T-helper 2 cell treated with Interferon-gamma antibody and Interleukin-4, amounts not matched to agents 5 μg/mL and 100 μg/mL, for 36 hours (primary cell): ENCODE measurements at regions not wholly inside any gene's neighbourhood (a gene's known extent, or its start where the extent isn't known, plus 50 kb on each side); places are given as distances from the start of the nearest gene placed in this dataset.

Experiments
- DNase-seq: peaks from one replicate; pipeline ENCODE4 v3.0.0; 2021; ENCODE audit warnings: low spot score
- H3K27ac Mint-ChIP-seq: one replicate; pipeline ENCODE4 v1.8.0; 2021; ENCODE audit warnings: mild to moderate bottlenecking, mixed read lengths
- H3K27me3 Mint-ChIP-seq: one replicate; pipeline ENCODE4 v1.8.0; 2021; ENCODE audit warnings: low read depth, mixed read lengths
- H3K36me3 Mint-ChIP-seq: one replicate; pipeline ENCODE4 v1.8.0; 2021; ENCODE audit warnings: low read depth, mixed read lengths
- H3K4me1 Mint-ChIP-seq: one replicate; pipeline ENCODE4 v1.8.0; 2021; ENCODE audit warnings: low read depth, mixed read lengths
- H3K4me3 Mint-ChIP-seq: one replicate; pipeline ENCODE4 v1.8.0; 2022; ENCODE audit warnings: mild to moderate bottlenecking, moderate library complexity, mixed read lengths
- H3K9me3 Mint-ChIP-seq: one replicate; pipeline ENCODE4 v1.8.0; 2021; ENCODE audit warnings: mixed read lengths

DNA sequence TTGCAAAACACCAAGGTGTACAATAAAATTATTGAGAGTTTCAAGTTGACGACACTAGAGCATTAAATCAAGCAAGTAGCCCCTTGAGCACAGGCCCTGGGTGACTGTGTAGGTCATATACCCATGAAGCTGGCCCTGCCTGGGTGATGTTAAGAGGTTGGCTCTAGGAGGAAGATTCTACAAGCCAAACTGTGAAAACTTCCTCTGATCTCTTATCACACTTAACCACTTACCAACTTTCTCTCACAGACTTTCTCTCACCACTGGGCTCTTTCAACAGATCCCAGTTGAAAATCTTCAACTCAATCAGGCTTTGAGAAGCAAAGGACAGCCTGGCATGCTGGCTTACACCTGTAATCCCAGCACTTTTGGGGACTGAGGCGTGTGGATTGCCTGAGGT is 186.9 kb upstream of the BTG1 start:
- H3K4me1 Mint-ChIP-seq: peaks cover 25% of the 10 kb centered on the region
- peak overlapping the region; percentile 13 for H3K4me3 Mint-ChIP-seq
- H3K27ac Mint-ChIP-seq: no peak overlapping the region
- H3K27me3 Mint-ChIP-seq: peaks cover 15% of the 10 kb centered on the region
- no peaks in the 10 kb centered on the region for H3K9me3 Mint-ChIP-seq
- DNase-seq: no peak
- H3K36me3 Mint-ChIP-seq: no peaks in the 10 kb centered on the region

DNA sequence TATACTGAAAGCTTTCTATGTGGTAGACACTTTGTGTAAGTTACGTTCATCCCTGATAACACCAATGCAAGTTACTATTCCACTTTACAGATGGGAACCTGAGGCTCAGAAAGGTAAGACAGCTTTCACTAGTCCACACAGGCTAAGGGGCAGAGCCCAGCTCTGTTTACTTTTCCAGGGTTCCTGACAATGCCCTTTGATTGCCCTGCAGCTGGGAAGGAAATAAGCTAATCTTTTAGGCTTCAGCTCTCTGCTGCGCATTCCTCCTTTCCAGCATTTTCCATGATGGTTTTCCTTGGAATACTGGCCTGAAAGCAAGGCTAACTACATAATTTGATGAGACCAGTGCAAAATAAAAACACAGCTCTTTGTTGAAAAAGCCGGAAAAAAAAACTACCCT is 185.7 kb upstream of the BTG1 start:
- Mint-ChIP-seq H3K4me1 (peaks cover 31% of the 10 kb centered on the region), H3K9me3 (no peaks in the 10 kb centered on the region), H3K36me3 (no peaks in the 10 kb centered on the region), H3K27ac (no peak overlapping the region), H3K4me3 (no peak overlapping the region), H3K27me3 (peaks cover 15% of the 10 kb centered on the region)
- no peak for DNase-seq

DNA sequence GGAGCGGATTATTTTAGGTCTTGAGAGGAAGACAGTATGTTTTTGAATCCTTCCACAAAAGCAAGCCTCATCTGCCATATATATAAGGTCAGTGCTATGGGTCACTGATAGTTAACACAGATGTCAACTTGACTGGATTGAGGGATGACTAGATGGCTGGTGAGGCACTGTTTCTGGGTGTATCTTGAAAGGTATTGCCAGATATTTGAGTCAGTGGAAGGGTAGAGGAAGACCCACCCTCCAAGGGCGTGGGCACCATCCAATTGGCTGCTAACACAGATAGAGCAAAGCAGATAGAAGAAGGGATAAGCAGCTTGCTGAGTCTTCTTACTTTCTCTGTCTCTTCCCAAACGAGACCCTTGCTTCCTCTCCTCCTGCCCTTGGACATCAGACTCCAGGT is 185.0 kb upstream of the BTG1 start:
- no peaks in the 10 kb centered on the region for H3K36me3 Mint-ChIP-seq
- H3K9me3 Mint-ChIP-seq: no peaks in the 10 kb centered on the region
- H3K4me1 Mint-ChIP-seq: peaks cover 32% of the 10 kb centered on the region
- DNase-seq: no peak
- H3K4me3 Mint-ChIP-seq: no peak overlapping the region
- peaks cover 15% of the 10 kb centered on the region for H3K27me3 Mint-ChIP-seq
- no peak overlapping the region for H3K27ac Mint-ChIP-seq

DNA sequence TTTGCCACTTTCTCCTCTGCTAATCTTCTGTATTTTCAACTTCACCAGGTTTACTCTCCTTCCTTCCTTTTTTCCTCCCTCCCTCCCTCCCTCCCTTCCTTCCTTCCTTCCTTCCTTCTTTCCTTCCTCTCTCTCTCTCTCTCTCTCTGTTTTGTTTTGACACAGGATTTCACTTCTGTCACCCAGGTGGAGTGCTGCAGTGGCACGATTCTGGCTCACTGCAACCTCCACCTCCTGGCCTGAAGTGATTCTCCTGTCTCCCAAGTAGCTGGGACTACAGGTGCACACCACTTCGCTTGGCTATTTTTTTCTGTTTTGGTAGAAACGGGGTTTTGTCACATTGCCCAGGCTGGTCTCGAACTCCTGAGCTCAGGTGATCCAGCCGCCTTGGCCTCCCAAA is 181.2 kb upstream of the BTG1 start:
- Mint-ChIP-seq H3K27me3 (no peaks in the 10 kb centered on the region), H3K4me1 (peaks cover 18% of the 10 kb centered on the region), H3K27ac (no peak overlapping the region)

DNA sequence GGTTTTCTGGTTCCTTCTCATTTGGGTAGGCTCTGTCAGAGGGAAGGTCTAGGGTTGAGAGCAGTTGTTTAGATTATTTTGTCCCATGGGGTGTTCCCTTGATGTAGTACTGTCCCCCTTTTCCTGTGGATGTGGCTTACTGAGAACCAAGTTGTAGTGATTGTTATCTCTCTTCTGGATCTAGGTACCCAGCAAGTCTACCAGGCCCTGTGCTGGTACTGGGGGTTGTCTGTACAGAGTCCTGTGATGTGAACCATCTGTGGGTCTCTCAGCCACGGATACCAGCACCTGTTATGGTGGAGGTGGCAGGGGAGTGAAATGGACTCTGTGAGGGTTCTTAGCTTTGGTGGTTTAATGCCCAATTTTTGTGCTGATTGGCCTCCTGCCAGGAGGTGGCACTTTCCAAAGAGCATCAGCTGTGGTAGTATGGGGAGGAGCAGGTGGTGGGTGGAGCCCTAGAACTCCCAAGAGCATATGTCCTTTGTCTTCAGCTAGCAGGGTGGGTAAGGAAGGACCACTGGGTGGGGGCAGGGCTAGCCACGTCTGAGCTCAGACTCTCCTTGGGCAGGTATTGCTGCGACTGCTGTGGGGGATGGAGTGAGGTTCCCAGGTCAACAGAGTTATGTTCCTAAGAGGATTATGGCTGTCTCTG is 179.3 kb upstream of the BTG1 start:
- H3K36me3 Mint-ChIP-seq: peaks cover 4% of the 10 kb centered on the region
- peaks cover 18% of the 10 kb centered on the region for H3K4me1 Mint-ChIP-seq
- no peak overlapping the region for H3K27ac Mint-ChIP-seq
- no peak for DNase-seq
- no peak overlapping the region for H3K4me3 Mint-ChIP-seq
- peaks cover 29% of the 10 kb centered on the region for H3K9me3 Mint-ChIP-seq
- no peaks in the 10 kb centered on the region for H3K27me3 Mint-ChIP-seq

More for the DNA sequence above, 181.2 kb upstream of the BTG1 start:
- peaks cover 17% of the 10 kb centered on the region for H3K9me3 Mint-ChIP-seq
- H3K4me3 Mint-ChIP-seq: no peak overlapping the region
- peaks cover 4% of the 10 kb centered on the region for H3K36me3 Mint-ChIP-seq
- no peak for DNase-seq

DNA sequence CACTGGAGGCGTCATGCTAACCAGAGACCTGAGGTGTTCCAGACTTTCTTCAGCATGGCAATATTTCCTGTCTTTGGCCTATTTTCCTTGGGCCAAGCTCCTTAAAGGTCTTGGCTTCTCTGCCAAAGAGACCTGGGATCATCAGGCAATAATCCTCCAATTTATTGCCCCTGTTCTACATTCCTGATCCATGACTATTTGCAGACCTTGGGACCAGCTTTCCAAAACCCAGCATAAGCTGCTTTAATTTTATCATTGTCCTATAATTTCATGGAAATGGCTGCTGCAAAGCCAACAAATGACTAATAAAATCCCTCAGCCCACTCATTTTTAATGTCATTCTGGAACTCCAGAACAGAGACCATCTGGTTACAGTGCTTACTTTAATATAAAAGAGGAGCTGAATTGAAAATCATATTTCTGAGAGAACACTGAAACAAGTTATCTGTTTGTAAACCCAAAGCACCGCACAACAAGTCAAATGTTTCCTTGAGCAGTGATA is 166.9 kb upstream of the BTG1 start:
- H3K9me3 Mint-ChIP-seq: peaks cover 4% of the 10 kb centered on the region
- no peak overlapping the region for H3K4me3 Mint-ChIP-seq
- peaks cover 2% of the 10 kb centered on the region for H3K4me1 Mint-ChIP-seq
- no peaks in the 10 kb centered on the region for H3K27me3 Mint-ChIP-seq
- no peak for DNase-seq
- H3K27ac Mint-ChIP-seq: no peak overlapping the region
- peaks cover 1% of the 10 kb centered on the region for H3K36me3 Mint-ChIP-seq

DNA sequence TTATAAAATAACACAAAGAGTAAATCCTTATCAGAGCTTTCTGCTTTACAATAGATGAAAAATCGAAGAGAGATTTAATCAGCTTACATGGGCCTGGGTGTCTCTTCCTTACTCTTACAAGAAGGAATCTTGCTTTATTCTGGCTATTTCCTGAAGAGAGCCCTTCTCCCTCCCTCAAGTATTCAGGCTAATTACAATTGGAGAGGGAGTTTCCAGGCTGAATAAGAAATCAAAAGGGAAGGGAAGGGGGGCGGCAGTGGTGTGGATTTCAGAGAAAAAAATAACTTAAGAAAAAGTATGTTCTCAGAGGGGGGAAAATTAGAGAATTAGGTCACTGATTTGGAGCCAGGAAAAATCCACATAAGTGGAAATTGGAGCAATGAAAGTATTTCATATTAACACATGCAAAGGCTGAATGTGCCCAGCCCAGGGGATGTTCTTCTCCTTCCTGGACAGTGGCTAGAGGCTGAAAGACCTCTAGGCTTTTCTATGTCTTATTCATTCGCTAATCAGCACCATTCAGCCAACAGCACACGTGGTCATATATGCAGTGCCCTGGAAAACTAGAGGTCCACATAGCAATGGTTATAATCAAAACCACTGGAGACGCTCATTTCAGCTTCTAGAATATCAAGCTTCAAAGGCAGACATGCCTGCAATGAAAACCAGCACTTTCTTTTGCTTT is 158.9 kb upstream of the BTG1 start:
- Mint-ChIP-seq H3K36me3 (no peaks in the 10 kb centered on the region), H3K4me1 (peaks cover 5% of the 10 kb centered on the region), H3K27ac (no peak overlapping the region), H3K4me3 (no peak overlapping the region), H3K9me3 (peaks cover 6% of the 10 kb centered on the region), H3K27me3 (no peaks in the 10 kb centered on the region)
- DNase-seq: no peak

DNA sequence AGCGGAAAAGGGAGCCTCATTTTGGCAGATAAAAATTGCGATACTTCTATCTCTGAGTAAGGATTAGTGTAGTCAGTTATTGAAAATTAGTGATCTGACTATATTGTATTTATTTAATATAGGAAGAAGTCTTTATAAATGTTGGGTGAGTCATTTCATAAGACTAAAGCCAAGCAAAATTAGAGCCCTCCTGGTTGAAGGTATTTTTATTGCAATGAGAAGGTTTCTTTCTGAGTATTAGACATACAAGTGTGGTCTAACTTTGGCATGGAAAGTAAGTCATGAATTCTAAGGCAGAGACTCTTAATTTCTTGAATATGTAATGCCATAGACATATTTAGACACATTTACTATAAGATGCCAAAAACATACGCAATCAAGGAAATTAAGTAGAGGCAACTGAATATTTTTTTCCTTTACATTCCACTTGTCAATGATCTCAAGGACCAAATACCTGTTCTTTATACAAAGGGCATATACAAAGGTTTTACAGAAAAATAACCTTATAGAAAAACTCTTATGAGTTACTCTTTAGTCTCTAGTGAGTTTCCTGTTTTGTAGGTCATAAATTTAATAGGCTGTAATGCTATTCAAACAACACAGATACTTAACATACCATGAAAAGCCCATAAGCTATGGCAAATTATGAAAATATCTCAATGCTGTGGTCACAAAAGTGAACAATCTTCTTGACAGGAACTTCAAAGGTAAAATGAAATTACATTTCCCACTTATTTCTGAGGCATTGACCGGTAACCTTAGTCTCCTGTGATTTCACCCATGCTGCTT is 156.6 kb upstream of the BTG1 start:
- Mint-ChIP-seq H3K27ac (no peak overlapping the region), H3K27me3 (no peaks in the 10 kb centered on the region), H3K4me1 (peaks cover 16% of the 10 kb centered on the region), H3K36me3 (peaks cover 9% of the 10 kb centered on the region), H3K9me3 (peaks cover 12% of the 10 kb centered on the region), H3K4me3 (no peak overlapping the region)
- DNase-seq: no peak

DNA sequence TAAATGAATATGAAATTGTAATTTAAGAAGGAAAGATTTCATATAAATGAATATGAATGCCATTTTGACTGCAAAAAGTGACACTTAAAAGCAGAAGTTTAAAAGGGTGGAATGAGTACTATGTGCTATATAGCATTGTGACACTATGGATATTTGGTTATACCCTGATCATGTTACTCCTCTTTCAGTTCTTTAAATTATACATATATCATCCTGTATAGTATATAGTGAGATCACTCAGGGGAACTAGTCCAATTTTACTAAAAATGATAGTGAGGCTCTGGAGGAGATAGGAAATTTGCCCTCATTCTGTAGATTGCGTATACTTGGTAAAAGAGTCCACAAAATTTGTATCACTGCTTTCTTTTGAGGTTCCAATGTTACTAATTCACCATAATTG is 155.7 kb upstream of the BTG1 start:
- Mint-ChIP-seq H3K4me1 (peaks cover 19% of the 10 kb centered on the region), H3K9me3 (peaks cover 10% of the 10 kb centered on the region), H3K36me3 (peaks cover 11% of the 10 kb centered on the region), H3K27me3 (no peaks in the 10 kb centered on the region), H3K27ac (no peak overlapping the region), H3K4me3 (no peak overlapping the region)
- DNase-seq: no peak

DNA sequence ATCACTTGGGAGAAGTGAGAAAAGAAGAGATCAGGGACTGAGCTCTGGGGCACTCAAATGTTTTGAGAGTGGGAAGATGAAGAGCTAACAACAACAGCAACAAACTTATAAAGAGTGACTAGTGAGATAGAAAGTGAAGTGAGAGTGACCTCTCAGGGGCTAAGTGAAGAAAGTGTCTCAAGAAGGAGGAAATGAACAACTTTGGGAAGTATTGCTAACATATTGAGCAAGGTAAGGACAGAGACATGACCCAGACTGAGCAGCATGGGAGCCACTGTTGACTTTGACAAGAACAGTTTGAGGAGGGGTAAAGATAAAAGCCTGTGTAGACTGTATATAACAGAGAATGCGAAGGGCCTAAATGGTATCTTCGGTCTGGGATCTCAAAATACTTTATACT is 155.1 kb upstream of the BTG1 start:
- H3K27ac Mint-ChIP-seq: no peak overlapping the region
- H3K4me3 Mint-ChIP-seq: no peak overlapping the region
- no peaks in the 10 kb centered on the region for H3K27me3 Mint-ChIP-seq
- no peak for DNase-seq
- peaks cover 13% of the 10 kb centered on the region for H3K36me3 Mint-ChIP-seq
- peaks cover 10% of the 10 kb centered on the region for H3K9me3 Mint-ChIP-seq
- H3K4me1 Mint-ChIP-seq: peaks cover 21% of the 10 kb centered on the region

DNA sequence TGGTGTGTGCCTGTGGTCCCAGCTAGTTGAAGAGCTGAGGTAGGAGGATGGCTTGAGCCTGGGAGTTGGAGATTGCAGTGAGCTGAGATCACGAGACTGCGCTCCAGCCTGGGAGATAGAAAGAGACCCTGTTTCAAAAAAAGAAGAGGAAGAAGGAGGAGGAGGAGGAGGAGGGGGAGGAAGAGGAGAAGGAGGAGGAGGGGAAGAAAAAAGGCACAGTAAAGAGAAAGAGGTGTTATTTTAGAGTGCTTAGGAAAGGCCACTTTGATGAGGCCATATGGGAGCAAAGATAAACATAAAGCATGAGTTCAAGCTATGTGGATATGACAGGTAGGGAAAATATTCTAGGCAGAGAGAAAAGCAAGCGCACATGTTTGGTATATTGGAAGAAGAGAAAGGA is 154.1 kb upstream of the BTG1 start:
- Mint-ChIP-seq H3K4me3 (no peak overlapping the region), H3K4me1 (peaks cover 28% of the 10 kb centered on the region), H3K27me3 (no peaks in the 10 kb centered on the region), H3K27ac (no peak overlapping the region), H3K9me3 (peaks cover 10% of the 10 kb centered on the region), H3K36me3 (peaks cover 13% of the 10 kb centered on the region)
- DNase-seq: no peak

DNA sequence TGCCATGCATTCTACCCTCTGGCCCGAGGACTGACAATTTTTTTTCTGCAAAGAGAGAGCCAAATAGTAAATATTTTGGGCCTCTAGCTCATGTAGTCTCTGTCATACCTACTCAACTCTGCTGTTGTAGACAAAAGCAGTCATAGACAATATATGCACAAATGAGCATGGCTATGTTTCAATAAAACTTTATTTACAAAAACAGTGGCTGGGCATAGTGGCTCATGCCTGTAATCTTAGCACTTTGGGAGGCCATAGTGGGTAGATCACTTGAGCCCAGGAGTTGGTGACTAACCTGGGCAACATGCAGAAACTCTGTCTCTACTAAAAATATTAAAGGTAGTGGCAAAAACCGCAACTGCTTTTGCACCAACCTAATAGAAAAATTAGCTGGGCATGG is 153.7 kb upstream of the BTG1 start:
- no peak overlapping the region for H3K27ac Mint-ChIP-seq
- no peaks in the 10 kb centered on the region for H3K27me3 Mint-ChIP-seq
- H3K4me1 Mint-ChIP-seq: peaks cover 27% of the 10 kb centered on the region
- H3K9me3 Mint-ChIP-seq: peaks cover 10% of the 10 kb centered on the region
- H3K4me3 Mint-ChIP-seq: no peak overlapping the region
- no peak for DNase-seq
- peaks cover 13% of the 10 kb centered on the region for H3K36me3 Mint-ChIP-seq

DNA sequence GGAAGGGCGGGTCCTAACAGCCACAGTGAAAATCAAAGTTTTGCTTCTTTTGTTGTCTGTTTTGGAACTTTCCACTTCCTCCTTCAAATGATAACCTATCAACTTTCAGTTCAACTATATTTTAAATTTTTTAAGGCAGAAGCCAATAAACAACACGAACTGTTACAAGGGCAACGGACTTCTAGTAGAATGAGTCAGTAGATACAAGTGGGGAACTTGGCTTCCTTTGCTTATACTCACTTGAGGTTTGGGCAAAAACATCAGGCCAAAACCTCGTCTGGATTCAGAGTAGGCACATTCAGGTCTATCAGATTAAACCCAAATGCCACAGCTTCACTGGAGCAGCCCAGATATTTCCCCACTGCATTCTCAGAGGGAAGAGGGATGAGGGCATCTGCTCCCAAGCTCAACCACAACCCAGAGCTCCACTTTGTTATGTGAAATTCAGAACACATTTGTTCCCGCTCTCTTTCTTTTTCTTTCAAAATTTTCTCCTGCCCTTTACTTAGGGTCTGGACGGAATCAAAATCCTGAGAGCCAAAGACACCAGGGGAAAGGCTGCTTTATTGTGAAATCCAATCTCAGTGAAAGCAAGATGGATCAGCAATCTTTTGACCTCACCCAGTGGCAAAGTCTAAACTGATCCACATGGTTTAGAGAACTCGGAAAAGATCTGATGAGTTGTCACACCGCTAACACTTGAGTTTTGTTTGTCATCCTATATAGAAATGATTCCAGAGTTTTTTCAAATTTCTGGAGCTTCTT is 152.5 kb upstream of the BTG1 start:
- Mint-ChIP-seq H3K27me3 (no peaks in the 10 kb centered on the region), H3K4me3 (peak overlapping the region; percentile 61), H3K9me3 (peaks cover 10% of the 10 kb centered on the region), H3K4me1 (peaks cover 24% of the 10 kb centered on the region), H3K27ac (peak overlapping the region; percentile 87), H3K36me3 (peaks cover 13% of the 10 kb centered on the region)
- DNase-seq: peak; percentile 13
